ENCODE measurements at regions not wholly inside any gene's neighbourhood (a gene's known extent, or its start where the extent isn't known, plus 50 kb on each side); places are given as distances from the start of the nearest gene placed in this dataset.

- TF ChIP-seq, protein P1, sequence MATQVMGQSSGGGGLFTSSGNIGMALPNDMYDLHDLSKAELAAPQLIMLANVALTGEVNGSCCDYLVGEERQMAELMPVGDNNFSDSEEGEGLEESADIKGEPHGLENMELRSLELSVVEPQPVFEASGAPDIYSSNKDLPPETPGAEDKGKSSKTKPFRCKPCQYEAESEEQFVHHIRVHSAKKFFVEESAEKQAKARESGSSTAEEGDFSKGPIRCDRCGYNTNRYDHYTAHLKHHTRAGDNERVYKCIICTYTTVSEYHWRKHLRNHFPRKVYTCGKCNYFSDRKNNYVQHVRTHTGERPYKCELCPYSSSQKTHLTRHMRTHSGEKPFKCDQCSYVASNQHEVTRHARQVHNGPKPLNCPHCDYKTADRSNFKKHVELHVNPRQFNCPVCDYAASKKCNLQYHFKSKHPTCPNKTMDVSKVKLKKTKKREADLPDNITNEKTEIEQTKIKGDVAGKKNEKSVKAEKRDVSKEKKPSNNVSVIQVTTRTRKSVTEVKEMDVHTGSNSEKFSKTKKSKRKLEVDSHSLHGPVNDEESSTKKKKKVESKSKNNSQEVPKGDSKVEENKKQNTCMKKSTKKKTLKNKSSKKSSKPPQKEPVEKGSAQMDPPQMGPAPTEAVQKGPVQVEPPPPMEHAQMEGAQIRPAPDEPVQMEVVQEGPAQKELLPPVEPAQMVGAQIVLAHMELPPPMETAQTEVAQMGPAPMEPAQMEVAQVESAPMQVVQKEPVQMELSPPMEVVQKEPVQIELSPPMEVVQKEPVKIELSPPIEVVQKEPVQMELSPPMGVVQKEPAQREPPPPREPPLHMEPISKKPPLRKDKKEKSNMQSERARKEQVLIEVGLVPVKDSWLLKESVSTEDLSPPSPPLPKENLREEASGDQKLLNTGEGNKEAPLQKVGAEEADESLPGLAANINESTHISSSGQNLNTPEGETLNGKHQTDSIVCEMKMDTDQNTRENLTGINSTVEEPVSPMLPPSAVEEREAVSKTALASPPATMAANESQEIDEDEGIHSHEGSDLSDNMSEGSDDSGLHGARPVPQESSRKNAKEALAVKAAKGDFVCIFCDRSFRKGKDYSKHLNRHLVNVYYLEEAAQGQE (IDR thresholded peaks at IDR 0.05) = no peak
- TF ChIP-seq ATF3 (IDR thresholded peaks at IDR 0.05) = no peak
Observed at GRCh38 chr1:232696466-232696865, 66.5 kb upstream of the SIPA1L2 start (continued).

DNA sequence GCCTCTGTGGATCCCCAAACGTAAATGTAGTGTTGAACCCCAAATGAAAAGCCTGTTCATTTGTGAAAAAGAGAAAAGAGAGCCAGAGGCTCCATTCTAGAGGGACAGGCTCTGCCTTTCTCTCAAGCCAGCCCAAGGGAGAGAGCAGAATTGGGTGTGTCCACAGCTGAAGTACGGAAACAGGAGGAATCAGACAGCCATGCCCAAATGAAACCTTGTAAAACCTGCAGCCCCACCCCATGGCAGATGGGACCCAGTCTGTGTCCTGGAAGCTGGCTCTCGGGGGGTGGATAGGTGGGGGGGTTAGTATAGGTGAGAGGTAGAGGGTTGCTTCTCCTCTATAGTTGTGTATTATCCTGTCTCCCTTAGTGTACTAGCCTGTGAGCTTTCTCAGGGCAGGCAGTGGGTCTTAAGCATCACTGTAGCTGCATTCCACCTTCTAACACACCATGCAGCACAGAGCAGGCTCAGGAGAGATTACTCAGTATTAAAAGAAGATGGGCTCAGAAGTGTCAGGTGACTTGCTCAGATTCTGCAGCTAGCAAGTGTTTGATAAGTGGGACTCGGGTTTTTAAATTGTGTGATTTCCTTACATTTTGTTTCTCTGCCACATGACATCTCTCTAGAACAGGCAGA is 67.4 kb upstream of the SIPA1L2 start:
- 86% methylated on average over 4 of the region's 4 CpGs for WGBS
- Histone ChIP-seq H3K36me3 (ENCODE audit: control insufficient read depth in 4 of 4, insufficient read depth in 3 of 4, low read depth in 1 of 4, low read length in 3 of 4) (no peaks in the 10 kb centered on the region), H3K9ac (ENCODE audit: low read depth in 1 of 2, low read length in 2 of 2) (no peak overlapping the region), H3K27ac (ENCODE audit: low read depth in 1 of 2, low read length in 2 of 2) (no peak overlapping the region), H3K27me3 (ENCODE audit: control insufficient read depth in 4 of 4, insufficient read depth in 4 of 4, low read length in 3 of 4) (no peaks in the 10 kb centered on the region), H3K4me3 (ENCODE audit: low read depth in 1 of 3, low read length in 3 of 3) (no peak overlapping the region), H3K9me3 (ENCODE audit: control insufficient read depth in 4 of 4, low read length in 3 of 4) (peaks cover 0 to 4% (median 0%) of the 10 kb centered on the region in 4 donors), H3K4me1 (ENCODE audit: control insufficient read depth in 4 of 4, insufficient read depth in 4 of 4, low read length in 3 of 4) (no peaks in the 10 kb centered on the region)
- DNase-seq (ENCODE audit: low spot score) = no peak
- no peak for TF ChIP-seq HNF4G (IDR thresholded peaks at IDR 0.05)
- no peak for TF ChIP-seq GABPA (IDR thresholded peaks at IDR 0.05 in 1 of 2, conservative IDR thresholded peaks at IDR 0.05 in 1 of 2)
- no peak for TF ChIP-seq RAD21 (IDR thresholded peaks at IDR 0.05)
- TF ChIP-seq, protein P1 (IDR thresholded peaks at IDR 0.05) = no peak
- TF ChIP-seq, protein P2, sequence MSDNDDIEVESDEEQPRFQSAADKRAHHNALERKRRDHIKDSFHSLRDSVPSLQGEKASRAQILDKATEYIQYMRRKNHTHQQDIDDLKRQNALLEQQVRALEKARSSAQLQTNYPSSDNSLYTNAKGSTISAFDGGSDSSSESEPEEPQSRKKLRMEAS (IDR thresholded peaks at IDR 0.05) = no peak
- no peak for TF ChIP-seq HNF4A (conservative IDR thresholded peaks at IDR 0.05)
- TF ChIP-seq, protein P3, sequence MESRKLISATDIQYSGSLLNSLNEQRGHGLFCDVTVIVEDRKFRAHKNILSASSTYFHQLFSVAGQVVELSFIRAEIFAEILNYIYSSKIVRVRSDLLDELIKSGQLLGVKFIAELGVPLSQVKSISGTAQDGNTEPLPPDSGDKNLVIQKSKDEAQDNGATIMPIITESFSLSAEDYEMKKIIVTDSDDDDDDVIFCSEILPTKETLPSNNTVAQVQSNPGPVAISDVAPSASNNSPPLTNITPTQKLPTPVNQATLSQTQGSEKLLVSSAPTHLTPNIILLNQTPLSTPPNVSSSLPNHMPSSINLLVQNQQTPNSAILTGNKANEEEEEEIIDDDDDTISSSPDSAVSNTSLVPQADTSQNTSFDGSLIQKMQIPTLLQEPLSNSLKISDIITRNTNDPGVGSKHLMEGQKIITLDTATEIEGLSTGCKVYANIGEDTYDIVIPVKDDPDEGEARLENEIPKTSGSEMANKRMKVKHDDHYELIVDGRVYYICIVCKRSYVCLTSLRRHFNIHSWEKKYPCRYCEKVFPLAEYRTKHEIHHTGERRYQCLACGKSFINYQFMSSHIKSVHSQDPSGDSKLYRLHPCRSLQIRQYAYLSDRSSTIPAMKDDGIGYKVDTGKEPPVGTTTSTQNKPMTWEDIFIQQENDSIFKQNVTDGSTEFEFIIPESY (IDR thresholded peaks at IDR 0.05) = no peak
- TF ChIP-seq RXRA (IDR thresholded peaks at IDR 0.05) = no peak
- TF ChIP-seq FOXA1 (IDR thresholded peaks at IDR 0.05) = no peak
- no peak for TF ChIP-seq FOXA2 (IDR thresholded peaks at IDR 0.05)
- no peak for TF ChIP-seq ATF3 (IDR thresholded peaks at IDR 0.05)

Data from liver (tissue), 7 donors.